Osteoblast (primary cell): ENCODE measurements at regions not wholly inside any gene's neighbourhood (a gene's known extent, or its start where the extent isn't known, plus 50 kb on each side); places are given as distances from the start of the nearest gene placed in this dataset.
A peak's percentile ranks its signal among the peaks of the same experiment; 100 is the strongest.

Experiments used
- DNase-seq: peaks from one replicate; pipeline ENCODE4 v3.0.0; 2011; ENCODE audit warnings: low spot score, mixed read lengths; ENCODE audit not compliant: insufficient read length; ENCODE audit errors: missing footprints
- H2AFZ ChIP-seq: 2 replicates; pipeline ENCODE4 v1.6.0; 2011; ENCODE audit warnings: mild to moderate bottlenecking, low read length
- H3K27ac ChIP-seq: 2 replicates; pipeline ENCODE4 v1.5.1; 2011; ENCODE audit warnings: mild to moderate bottlenecking, low read depth, low read length, moderate library complexity
- H3K27me3 ChIP-seq: 2 replicates; pipeline ENCODE4 v1.6.0; 2012; ENCODE audit warnings: mild to moderate bottlenecking, control low read depth, inconsistent platforms, low read length, moderate library complexity; ENCODE audit not compliant: insufficient read depth
- H3K36me3 ChIP-seq: 2 replicates; pipeline ENCODE4 v1.5.1; 2011; ENCODE audit warnings: mild to moderate bottlenecking, low read length, control low read depth, moderate library complexity; ENCODE audit not compliant: insufficient read depth
- H3K4me1 ChIP-seq: 2 replicates; pipeline ENCODE4 v1.5.1; 2011; ENCODE audit warnings: mild to moderate bottlenecking, low read length, control low read depth, moderate library complexity; ENCODE audit not compliant: insufficient read depth
- H3K4me2 ChIP-seq: 2 replicates; pipeline ENCODE4 v1.6.0; 2011; ENCODE audit warnings: mild to moderate bottlenecking, low read length; ENCODE audit not compliant: insufficient read depth
- H3K4me3 ChIP-seq: fragments of 200-600 bp; sonication (generic); 3 replicates; pipeline ENCODE4 v1.5.1; 2012; ENCODE audit warnings: mild to moderate bottlenecking, low read length, inconsistent platforms; ENCODE audit not compliant: insufficient read depth
- H3K79me2 ChIP-seq: 2 replicates; pipeline ENCODE4 v1.6.0; 2012; ENCODE audit warnings: mild to moderate bottlenecking, low read length, control low read depth, inconsistent platforms; ENCODE audit not compliant: insufficient read depth
- H3K9me3 ChIP-seq: 2 replicates; pipeline ENCODE4 v1.5.1; 2011; ENCODE audit warnings: low read depth, low read length, control low read depth
- H4K20me1 ChIP-seq: 2 replicates; pipeline ENCODE4 v1.6.0; 2012; ENCODE audit warnings: mild to moderate bottlenecking, low read length, control low read depth; ENCODE audit not compliant: insufficient read depth
- TF ChIP-seq, protein P1 (sequence below): IDR thresholded peaks from 2 replicates; pipeline ENCODE4 v1.5.1; 2011; ENCODE audit warnings: mild to moderate bottlenecking, low read depth, low read length, moderate library complexity; ENCODE audit errors: extremely low read depth

DNA sequence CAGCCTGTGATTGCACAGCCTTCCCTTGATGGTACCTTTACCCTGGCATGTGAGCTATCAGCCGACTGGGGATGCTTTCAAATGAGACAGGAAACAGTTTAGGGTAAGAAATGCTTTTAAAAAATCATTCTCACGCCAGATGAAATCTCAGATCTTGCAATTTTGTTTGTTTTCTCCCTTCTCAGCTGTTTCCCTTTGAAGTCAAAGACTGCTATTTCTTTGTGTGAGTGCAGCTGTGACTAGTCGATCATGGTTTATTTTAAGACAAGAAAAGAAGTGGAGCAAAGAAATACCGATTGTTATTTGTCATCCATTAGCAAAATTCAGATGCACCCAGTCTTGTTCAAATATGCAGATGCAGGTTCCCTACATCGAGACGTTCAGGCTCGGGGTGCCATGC lies 489.7 kb downstream of the QKI start:
- Histone ChIP-seq H3K4me2 (no peak overlapping the region), H3K36me3 (no peaks in the 10 kb centered on the region), H3K4me3 (no peak overlapping the region), H3K27me3 (no peaks in the 10 kb centered on the region), H4K20me1 (no peaks in the 10 kb centered on the region), H3K27ac (no peak overlapping the region), H3K9me3 (no peaks in the 10 kb centered on the region), H3K79me2 (no peaks in the 10 kb centered on the region), H2AFZ (no peak overlapping the region), H3K4me1 (no peaks in the 10 kb centered on the region)
- no peak for DNase-seq
- TF ChIP-seq, protein P1, sequence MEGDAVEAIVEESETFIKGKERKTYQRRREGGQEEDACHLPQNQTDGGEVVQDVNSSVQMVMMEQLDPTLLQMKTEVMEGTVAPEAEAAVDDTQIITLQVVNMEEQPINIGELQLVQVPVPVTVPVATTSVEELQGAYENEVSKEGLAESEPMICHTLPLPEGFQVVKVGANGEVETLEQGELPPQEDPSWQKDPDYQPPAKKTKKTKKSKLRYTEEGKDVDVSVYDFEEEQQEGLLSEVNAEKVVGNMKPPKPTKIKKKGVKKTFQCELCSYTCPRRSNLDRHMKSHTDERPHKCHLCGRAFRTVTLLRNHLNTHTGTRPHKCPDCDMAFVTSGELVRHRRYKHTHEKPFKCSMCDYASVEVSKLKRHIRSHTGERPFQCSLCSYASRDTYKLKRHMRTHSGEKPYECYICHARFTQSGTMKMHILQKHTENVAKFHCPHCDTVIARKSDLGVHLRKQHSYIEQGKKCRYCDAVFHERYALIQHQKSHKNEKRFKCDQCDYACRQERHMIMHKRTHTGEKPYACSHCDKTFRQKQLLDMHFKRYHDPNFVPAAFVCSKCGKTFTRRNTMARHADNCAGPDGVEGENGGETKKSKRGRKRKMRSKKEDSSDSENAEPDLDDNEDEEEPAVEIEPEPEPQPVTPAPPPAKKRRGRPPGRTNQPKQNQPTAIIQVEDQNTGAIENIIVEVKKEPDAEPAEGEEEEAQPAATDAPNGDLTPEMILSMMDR: no peak

DNA sequence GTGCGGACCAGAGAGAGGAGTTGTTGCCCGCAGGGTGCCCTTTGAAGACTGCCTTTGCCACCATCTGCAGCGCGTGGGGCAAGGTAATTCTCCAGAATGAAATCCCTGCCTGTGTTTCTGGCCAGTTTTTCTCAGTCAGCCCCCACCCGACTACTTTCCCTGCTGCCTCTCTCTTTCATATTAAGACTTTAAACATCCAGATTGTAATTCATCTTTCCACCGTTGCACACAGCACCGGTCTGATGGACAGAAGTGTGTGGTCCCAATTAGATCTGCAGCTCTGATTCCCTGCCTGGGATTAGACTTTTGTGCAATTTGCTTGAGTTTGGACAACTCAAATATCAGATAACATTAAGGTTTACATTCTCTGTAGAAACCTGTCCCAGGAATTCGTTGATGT lies 489.0 kb downstream of the QKI start:
- H3K36me3 ChIP-seq: no peaks in the 10 kb centered on the region
- DNase-seq: peak; percentile 67
- H3K4me1 ChIP-seq: no peaks in the 10 kb centered on the region
- H3K27me3 ChIP-seq: no peaks in the 10 kb centered on the region
- no peaks in the 10 kb centered on the region for H3K79me2 ChIP-seq
- no peak overlapping the region for H3K4me3 ChIP-seq
- TF ChIP-seq, protein P1: no peak
- no peak overlapping the region for H3K27ac ChIP-seq
- no peak overlapping the region for H3K4me2 ChIP-seq
- H2AFZ ChIP-seq: no peak overlapping the region
- no peaks in the 10 kb centered on the region for H4K20me1 ChIP-seq
- H3K9me3 ChIP-seq: no peaks in the 10 kb centered on the region

DNA sequence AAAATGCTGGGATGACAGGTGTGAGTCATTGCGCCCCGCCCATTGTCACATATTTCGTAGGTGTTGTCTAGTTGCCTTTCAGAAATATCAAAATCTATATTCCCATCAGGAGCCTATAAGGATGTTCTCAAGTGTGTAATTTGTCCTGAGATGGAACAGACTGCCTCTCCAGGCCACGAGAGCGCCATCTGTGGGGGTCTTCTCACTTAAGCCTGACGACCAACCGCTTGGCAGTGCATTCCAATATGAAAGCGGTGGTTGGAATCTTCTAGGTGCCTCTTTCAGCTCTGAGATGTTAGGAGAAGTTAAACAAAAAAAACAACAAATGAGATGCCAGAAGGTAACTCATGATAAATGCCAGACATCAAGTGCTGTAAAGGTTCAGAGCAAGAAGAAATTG lies 488.5 kb downstream of the QKI start:
- Histone ChIP-seq H4K20me1 (no peaks in the 10 kb centered on the region), H3K27me3 (no peaks in the 10 kb centered on the region), H3K27ac (no peak overlapping the region), H3K36me3 (no peaks in the 10 kb centered on the region), H3K4me3 (no peak overlapping the region), H2AFZ (no peak overlapping the region), H3K79me2 (no peaks in the 10 kb centered on the region), H3K4me2 (no peak overlapping the region), H3K9me3 (no peaks in the 10 kb centered on the region), H3K4me1 (no peaks in the 10 kb centered on the region)
- TF ChIP-seq, protein P1: no peak
- no peak for DNase-seq

DNA sequence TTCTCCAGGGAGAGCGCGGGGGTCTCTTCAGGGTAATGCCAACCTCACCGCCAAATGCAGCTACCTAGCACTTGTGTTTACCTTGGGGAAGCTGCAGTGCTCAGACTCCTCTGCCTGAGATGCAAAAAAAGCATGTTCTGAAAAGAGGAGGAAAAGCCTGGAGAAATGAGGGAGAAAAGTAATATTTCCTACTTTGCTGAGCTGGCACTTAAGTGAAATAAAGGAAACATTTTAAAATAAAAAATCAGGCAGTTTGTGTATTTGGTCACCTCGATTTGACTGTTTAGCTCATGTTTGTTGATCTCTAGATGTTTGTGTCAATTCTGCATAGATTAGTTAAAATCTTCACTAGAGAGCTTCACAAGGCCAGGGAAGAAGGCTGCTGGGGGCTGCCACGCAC lies 487.2 kb downstream of the QKI start:
- H3K4me2 ChIP-seq: no peak overlapping the region
- no peaks in the 10 kb centered on the region for H3K9me3 ChIP-seq
- TF ChIP-seq, protein P1: no peak
- H3K27ac ChIP-seq: no peak overlapping the region
- H4K20me1 ChIP-seq: no peaks in the 10 kb centered on the region
- no peaks in the 10 kb centered on the region for H3K4me1 ChIP-seq
- H3K4me3 ChIP-seq: no peak overlapping the region
- H3K79me2 ChIP-seq: no peaks in the 10 kb centered on the region
- no peak overlapping the region for H2AFZ ChIP-seq
- H3K27me3 ChIP-seq: no peaks in the 10 kb centered on the region
- no peak for DNase-seq
- H3K36me3 ChIP-seq: no peaks in the 10 kb centered on the region
